PC-3 (cell line): ENCODE measurements at regions not wholly inside any gene's neighbourhood (a gene's known extent, or its start where the extent isn't known, plus 50 kb on each side); places are given as distances from the start of the nearest gene placed in this dataset.

Experiments used
- CTCF ChIP-seq: fragments of 300-600 bp; sonication (generic); conservative IDR thresholded peaks from 2 replicates; pipeline ENCODE4 v1.5.1; 2017; ENCODE audit warnings: antibody characterized with exemption, low read depth, mild to moderate bottlenecking, low read length
- EZH2 ChIP-seq: fragments of 300-600 bp; sonication (generic); IDR thresholded peaks from one replicate; pipeline ENCODE4 v1.6.1; 2017; ENCODE audit warnings: antibody characterized with exemption, mild to moderate bottlenecking, low read length; ENCODE audit not compliant: unreplicated experiment
- EZH2phosphoT487 ChIP-seq: fragments of 300-600 bp; sonication (generic); IDR thresholded peaks from 2 replicates; pipeline ENCODE4 v1.6.1; 2018; ENCODE audit warnings: mild to moderate bottlenecking, antibody characterized with exemption, low read length, borderline replicate concordance

DNA sequence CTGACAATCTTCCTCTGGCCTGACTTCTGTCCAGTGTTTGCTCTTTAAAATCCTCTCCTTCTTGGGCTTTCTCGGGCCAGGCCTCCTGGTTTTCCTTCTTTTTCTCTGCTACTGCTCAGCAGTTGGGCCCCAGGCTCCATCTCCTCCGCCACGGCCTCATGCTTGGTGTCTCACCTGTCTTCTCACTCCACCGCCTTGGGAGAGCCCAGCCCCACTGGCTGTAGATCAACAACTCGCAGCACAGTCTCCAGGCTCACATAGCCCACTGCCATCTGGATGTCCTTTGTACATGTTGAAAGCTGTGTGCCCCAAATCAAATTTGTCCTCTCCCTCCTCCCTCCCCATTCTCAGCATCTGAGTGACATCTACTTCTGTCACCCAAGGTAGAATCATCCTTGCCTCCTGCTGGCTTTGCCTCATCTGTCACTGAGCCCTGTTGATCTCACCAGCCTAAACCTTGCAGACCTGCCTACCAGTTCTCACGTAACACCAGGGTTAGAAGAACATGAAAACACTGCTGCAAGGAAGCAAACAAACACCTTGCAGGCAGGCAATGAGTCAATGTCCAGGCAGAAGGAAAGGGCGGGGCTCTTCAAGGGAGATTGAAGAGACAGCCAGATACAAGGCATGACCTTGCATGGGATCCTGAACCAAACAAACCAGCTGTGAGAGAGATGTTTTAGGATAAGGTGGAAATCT lies 103.2 kb upstream of the SMURF2 start:
- TF ChIP-seq EZH2 (no peak), CTCF (no peak), EZH2phosphoT487 (no peak)
